Tibial nerve (tissue), 4 donors: ENCODE measurements at regions not wholly inside any gene's neighbourhood (a gene's known extent, or its start where the extent isn't known, plus 50 kb on each side); places are given as distances from the start of the nearest gene placed in this dataset.
"Not testable (repeated sequence)": the region's sequence is repeated elsewhere in the genome, so short reads cannot be mapped to it uniquely, and the experiment has no call there.

Experiments used
- CTCF ChIP-seq, 5 experiments: fragments of 200-600 bp in 3 of 5; fragments of 450-650 bp in 2 of 5; sonication (generic) in 3 of 5; IDR thresholded peaks; one replicate each; pipeline ENCODE4 v1.5.1; 2016 to 2019; ENCODE audit warnings: antibody characterized with exemption in 5 of 5, mild to moderate bottlenecking in 3 of 5, moderate library complexity in 2 of 5
- EP300 ChIP-seq, 2 donors: sonication (generic); formaldehyde crosslinking; IDR thresholded peaks; one replicate each; pipeline ENCODE4 v1.6.1; 2017; ENCODE audit warnings: antibody characterized with exemption in 2 of 2, mild to moderate bottlenecking in 1 of 2
- POLR2A ChIP-seq, 2 donors: fragments of 450-650 bp; IDR thresholded peaks; one replicate each; pipeline ENCODE4 v1.6.1; 2017; ENCODE audit warnings: antibody characterized with exemption in 2 of 2, mild to moderate bottlenecking in 2 of 2, moderate library complexity in 2 of 2

- TF ChIP-seq CTCF, POLR2A, EP300 (IDR thresholded peaks at IDR 0.05): not testable (repeated sequence)
These were observed 209.3 kb downstream of the ARHGEF9 start for GRCh38 chrX:63575700-63576099.
